Activated CD8-positive, alpha-beta memory T cell treated with anti-CD3 and anti-CD28 coated beads for 48 hours (primary cell): ENCODE measurements at regions not wholly inside any gene's neighbourhood (a gene's known extent, or its start where the extent isn't known, plus 50 kb on each side); places are given as distances from the start of the nearest gene placed in this dataset.
"Not testable (repeated sequence)": the region's sequence is repeated elsewhere in the genome, so short reads cannot be mapped to it uniquely, and the experiment has no call there.

Experiments
- DNase-seq, 3 experiments: peaks; one replicate each; pipeline ENCODE4 v3.0.0-alpha.2; 2020; ENCODE audit warnings: low read depth in 2 of 3, low spot score in 2 of 3

GRCh38 chr17:31630866-31631265, 228.2 kb downstream of the COPRS start:
- not testable (repeated sequence) for DNase-seq

- no peak for DNase-seq
Observed at GRCh38 chr17:31629696-31630470, 229.2 kb downstream of the COPRS start.

GRCh38 chr17:31627960-31628359, 231.1 kb downstream of the COPRS start:
- DNase-seq, result no peak

- no peak for DNase-seq
Observed at GRCh38 chr17:31623990-31624389, 232.5 kb downstream of the RAB11FIP4 start.

- DNase-seq, result no peak
Observed at GRCh38 chr17:31622500-31622899, 231.0 kb downstream of the RAB11FIP4 start.

GRCh38 chr17:31621566-31621965, 230.1 kb downstream of the RAB11FIP4 start:
- no peak for DNase-seq

GRCh38 chr17:31611053-31611452, 219.6 kb downstream of the RAB11FIP4 start:
- not testable (repeated sequence) for DNase-seq

GRCh38 chr17:31609996-31610910, 218.8 kb downstream of the RAB11FIP4 start:
- no peak for DNase-seq

- DNase-seq, result no peak
Observed at GRCh38 chr17:31609331-31609730, 217.9 kb downstream of the RAB11FIP4 start.

GRCh38 chr17:31608659-31609254, 217.3 kb downstream of the RAB11FIP4 start:
- no peak for DNase-seq

GRCh38 chr17:31605761-31606160, 214.3 kb downstream of the RAB11FIP4 start:
- DNase-seq, result no peak

- DNase-seq, result no peak
Observed at GRCh38 chr17:31604936-31605335, 213.5 kb downstream of the RAB11FIP4 start.

GRCh38 chr17:31600144-31600543, 208.7 kb downstream of the RAB11FIP4 start:
- not testable (repeated sequence) for DNase-seq

GRCh38 chr17:31598921-31599571, 207.6 kb downstream of the RAB11FIP4 start:
- DNase-seq, result no peak

GRCh38 chr17:31598399-31598782, 206.9 kb downstream of the RAB11FIP4 start:
- DNase-seq, result no peak

GRCh38 chr17:31597646-31598398, 206.3 kb downstream of the RAB11FIP4 start:
- no peak for DNase-seq

- DNase-seq, result no peak
Observed at GRCh38 chr17:31596382-31597323, 205.2 kb downstream of the RAB11FIP4 start.

GRCh38 chr17:31595666-31596381, 204.3 kb downstream of the RAB11FIP4 start:
- no peak for DNase-seq

GRCh38 chr17:31595076-31595475, 203.6 kb downstream of the RAB11FIP4 start:
- DNase-seq, result no peak
